Upper lobe of left lung (tissue), 6 donors: ENCODE measurements at regions not wholly inside any gene's neighbourhood (a gene's known extent, or its start where the extent isn't known, plus 50 kb on each side); places are given as distances from the start of the nearest gene placed in this dataset.

Source experiments
- ATAC-seq, 2 donors: fragments of 200-7000 bp; cut with Tn5 transposase; one replicate each; pipeline ENCODE4 v1.9.1; 2022; ENCODE audit warnings: mild to moderate bottlenecking in 2 of 2, moderate library complexity in 2 of 2; ENCODE audit not compliant: low FRiP score in 2 of 2
- DNase-seq, 2 donors: peaks; one replicate each; pipeline ENCODE4 v3.0.0-alpha.2; 2019 to 2020
- H3K27ac ChIP-seq, 4 donors: fragments of 200-600 bp; sonication (generic); one replicate each; pipeline ENCODE4 v1.5.1; 2016 to 2019
- H3K27me3 ChIP-seq, 4 donors: fragments of 200-600 bp; sonication (generic); one replicate each; pipeline ENCODE4 v1.5.1; 2017 to 2019
- H3K36me3 ChIP-seq, 4 donors: fragments of 200-600 bp; sonication (generic); one replicate each; pipeline ENCODE4 v1.5.1; 2016 to 2019
- H3K4me1 ChIP-seq, 4 donors: fragments of 200-600 bp; sonication (generic); one replicate each; pipeline ENCODE4 v1.5.1; 2018 to 2019
- H3K4me3 ChIP-seq, 4 donors: fragments of 200-600 bp; sonication (generic); one replicate each; pipeline ENCODE4 v1.5.1; 2017 to 2019; ENCODE audit warnings: mild to moderate bottlenecking in 2 of 4, moderate library complexity in 1 of 4
- H3K9me3 ChIP-seq, 4 donors: fragments of 200-600 bp; sonication (generic); one replicate each; pipeline ENCODE4 v1.5.1; 2018 to 2019
- CTCF ChIP-seq, 6 experiments: fragments of 450-650 bp in 4 of 6; fragments of 200-600 bp in 2 of 6; sonication (generic) in 2 of 6; IDR thresholded peaks; one replicate each; pipeline ENCODE4 v1.5.1; 2016 to 2019; ENCODE audit warnings: antibody characterized with exemption in 6 of 6
- EP300 ChIP-seq, 4 donors: sonication (generic); formaldehyde crosslinking; IDR thresholded peaks; one replicate each; pipeline ENCODE4 v1.5.1; 2017; ENCODE audit warnings: antibody characterized with exemption in 4 of 4, control low read depth in 2 of 4
- POLR2A ChIP-seq, 4 donors: fragments of 450-650 bp; IDR thresholded peaks; one replicate each; pipeline ENCODE4 v1.5.1; 2016 to 2017; ENCODE audit warnings: antibody characterized with exemption in 4 of 4, mild to moderate bottlenecking in 2 of 4
- POLR2AphosphoS5 ChIP-seq, 2 donors: sonication (generic); formaldehyde crosslinking; IDR thresholded peaks; one replicate each; pipeline ENCODE4 v1.5.1; 2017; ENCODE audit warnings: antibody characterized with exemption in 2 of 2
- WGBS, 2 donors: methylation state at CpG; one replicate each; pipeline ENCODE4 v1.1.5; 2017 to 2018; 5-methylcytosine and 5-hydroxymethylcytosine counted together
- donor health status: DM: no; HTN: no; CAD: no; lungs with moderate emphysema.
- donor health status: DM: no; HTN: yes; CAD: no; lungs with severe emphysema.

- DNase-seq (no peak), ATAC-seq (no peak)
- Histone ChIP-seq H3K4me3 (no peak overlapping the region), H3K9me3 (no peaks in the 10 kb centered on the region), H3K27ac (no peak overlapping the region), H3K36me3 (no peaks in the 10 kb centered on the region), H3K27me3 (no peaks in the 10 kb centered on the region), H3K4me1 (no peaks in the 10 kb centered on the region)
- TF ChIP-seq CTCF (IDR thresholded peaks at IDR 0.05) = no peak
- TF ChIP-seq POLR2AphosphoS5 (IDR thresholded peaks at IDR 0.05) = no peak
- TF ChIP-seq EP300 (IDR thresholded peaks at IDR 0.05) = no peak
- TF ChIP-seq POLR2A (IDR thresholded peaks at IDR 0.05) = no peak
- 64 to 84% methylated on average over 2 of the region's 2 CpGs for WGBS, 2 donors
Measured at GRCh38 chr5:30604648-30605262, 588.7 kb upstream of the CDH6 start.

- ATAC-seq (no peak), DNase-seq (no peak)
Measured at GRCh38 chr5:30600892-30601291, 592.6 kb upstream of the CDH6 start.

GRCh38 chr5:30596495-30597064 is 596.9 kb upstream of the CDH6 start:
- Histone ChIP-seq H3K27me3 (no peaks in the 10 kb centered on the region), H3K4me1 (no peaks in the 10 kb centered on the region), H3K9me3 (no peaks in the 10 kb centered on the region), H3K4me3 (no peak overlapping the region), H3K36me3 (no peaks in the 10 kb centered on the region), H3K27ac (no peak overlapping the region)
- no peak for TF ChIP-seq POLR2AphosphoS5 (IDR thresholded peaks at IDR 0.05)
- TF ChIP-seq CTCF (IDR thresholded peaks at IDR 0.05) = no peak
- TF ChIP-seq POLR2A (IDR thresholded peaks at IDR 0.05) = no peak
- TF ChIP-seq EP300 (IDR thresholded peaks at IDR 0.05) = no peak
- DNase-seq = no peak
- ATAC-seq = no peak
- WGBS, 2 donors = 63 to 75% methylated on average over 3 of the region's 3 CpGs

More at GRCh38 chr5:30600892-30601291, 592.6 kb upstream of the CDH6 start:
- H3K27me3 ChIP-seq = no peaks in the 10 kb centered on the region
- no peaks in the 10 kb centered on the region for H3K36me3 ChIP-seq
- no peaks in the 10 kb centered on the region for H3K4me1 ChIP-seq
- TF ChIP-seq CTCF (IDR thresholded peaks at IDR 0.05) = no peak
- no peak for TF ChIP-seq POLR2A (IDR thresholded peaks at IDR 0.05)
- TF ChIP-seq POLR2AphosphoS5 (IDR thresholded peaks at IDR 0.05) = no peak
- no peak for TF ChIP-seq EP300 (IDR thresholded peaks at IDR 0.05)
- H3K27ac ChIP-seq = no peak overlapping the region
- no peak overlapping the region for H3K4me3 ChIP-seq
- H3K9me3 ChIP-seq = no peaks in the 10 kb centered on the region

GRCh38 chr5:30594331-30594730 is 599.2 kb upstream of the CDH6 start:
- H3K4me3 ChIP-seq = no peak overlapping the region
- DNase-seq (no peak), ATAC-seq (no peak)
- no peaks in the 10 kb centered on the region for H3K36me3 ChIP-seq
- H3K27me3 ChIP-seq = no peaks in the 10 kb centered on the region
- no peak overlapping the region for H3K27ac ChIP-seq
- no peaks in the 10 kb centered on the region for H3K4me1 ChIP-seq
- no peaks in the 10 kb centered on the region for H3K9me3 ChIP-seq
- 75 to 80% methylated on average over 2 of the region's 2 CpGs for WGBS, 2 donors
- TF ChIP-seq POLR2A (IDR thresholded peaks at IDR 0.05) (no peak), POLR2AphosphoS5 (IDR thresholded peaks at IDR 0.05) (no peak), EP300 (IDR thresholded peaks at IDR 0.05) (no peak), CTCF (IDR thresholded peaks at IDR 0.05) (no peak)

GRCh38 chr5:30592833-30593232 is 600.7 kb upstream of the CDH6 start:
- 63 to 69% methylated on average over 3 of the region's 3 CpGs for WGBS, 2 donors
- TF ChIP-seq CTCF (IDR thresholded peaks at IDR 0.05) (no peak), POLR2A (IDR thresholded peaks at IDR 0.05) (no peak), EP300 (IDR thresholded peaks at IDR 0.05) (no peak), POLR2AphosphoS5 (IDR thresholded peaks at IDR 0.05) (no peak)
- DNase-seq (no peak), ATAC-seq (no peak)
- no peaks in the 10 kb centered on the region for H3K36me3 ChIP-seq
- no peaks in the 10 kb centered on the region for H3K4me1 ChIP-seq
- no peaks in the 10 kb centered on the region for H3K9me3 ChIP-seq
- no peak overlapping the region for H3K4me3 ChIP-seq
- H3K27me3 ChIP-seq = no peaks in the 10 kb centered on the region
- H3K27ac ChIP-seq = no peak overlapping the region
